DMS 273 (cell line): ENCODE measurements at regions not wholly inside any gene's neighbourhood (a gene's known extent, or its start where the extent isn't known, plus 50 kb on each side); places are given as distances from the start of the nearest gene placed in this dataset.
A peak's percentile ranks its signal among the peaks of the same experiment; 100 is the strongest.
"Not testable (repeated sequence)": the region's sequence is repeated elsewhere in the genome, so short reads cannot be mapped to it uniquely, and the experiment has no call there.

Source experiments
- DNase-seq: peaks from one replicate; lab custom pipeline; 2025; ENCODE audit not compliant: unreplicated experiment; lab: John Stamatoyannopoulos, UW

GRCh38 chr16:73966851-73967250 lies 329.8 kb upstream of the PSMD7 start:
- no peak for DNase-seq

GRCh38 chr16:73965591-73965990 lies 331.0 kb upstream of the PSMD7 start:
- DNase-seq, result no peak

- DNase-seq, result peak; percentile 81
Measured at GRCh38 chr16:73956587-73957494, 339.8 kb upstream of the PSMD7 start.

- no peak for DNase-seq
Measured at GRCh38 chr16:73955702-73956101, 340.9 kb upstream of the PSMD7 start.

GRCh38 chr16:73955255-73955654 lies 341.4 kb upstream of the PSMD7 start:
- no peak for DNase-seq

- DNase-seq, result no peak
Measured at GRCh38 chr16:73951481-73951880, 345.1 kb upstream of the PSMD7 start.

- peak; percentile 21 for DNase-seq
Measured at GRCh38 chr16:73949574-73950320, 346.9 kb upstream of the PSMD7 start.

- DNase-seq, result no peak
Measured at GRCh38 chr16:73945631-73946030, 351.0 kb upstream of the PSMD7 start.

GRCh38 chr16:73943184-73943583 lies 353.4 kb upstream of the PSMD7 start:
- not testable (repeated sequence) for DNase-seq

- DNase-seq, result not testable (repeated sequence)
Measured at GRCh38 chr16:73940786-73941185, 355.8 kb upstream of the PSMD7 start.

GRCh38 chr16:73923951-73924350 lies 372.7 kb upstream of the PSMD7 start:
- DNase-seq, result no peak

GRCh38 chr16:73921295-73921694 lies 375.3 kb upstream of the PSMD7 start:
- DNase-seq, result no peak

- no peak for DNase-seq
Measured at GRCh38 chr16:73916829-73917594, 379.6 kb upstream of the PSMD7 start.

GRCh38 chr16:73915935-73916334 lies 380.7 kb upstream of the PSMD7 start:
- no peak for DNase-seq

- peak; percentile 24 for DNase-seq
Measured at GRCh38 chr16:73915140-73915539, 381.5 kb upstream of the PSMD7 start.

GRCh38 chr16:73912850-73913249 lies 383.8 kb upstream of the PSMD7 start:
- DNase-seq, result no peak

- no peak for DNase-seq
Measured at GRCh38 chr16:73912281-73912680, 384.3 kb upstream of the PSMD7 start.

GRCh38 chr16:73909529-73910035 lies 387.0 kb upstream of the PSMD7 start:
- no peak for DNase-seq

GRCh38 chr16:73891129-73891542 lies 405.5 kb upstream of the PSMD7 start:
- DNase-seq, result peak; percentile 43

GRCh38 chr16:73890186-73891128 lies 406.2 kb upstream of the PSMD7 start:
- no peak for DNase-seq
